GM19397 (cell line): ENCODE measurements at regions not wholly inside any gene's neighbourhood (a gene's known extent, or its start where the extent isn't known, plus 50 kb on each side); places are given as distances from the start of the nearest gene placed in this dataset.
A peak's percentile ranks its signal among the peaks of the same experiment; 100 is the strongest.
"Not testable (repeated sequence)": the region's sequence is repeated elsewhere in the genome, so short reads cannot be mapped to it uniquely, and the experiment has no call there.

Experiments
- ATAC-seq: cut with Tn5 transposase; IDR thresholded peaks from one replicate; pipeline ENCODE4 v1.9.1; 2021; ENCODE audit warnings: mild to moderate bottlenecking, moderate library complexity; ENCODE audit not compliant: unreplicated experiment

GRCh38 chr3:18562364-18563154 lies 137.4 kb upstream of the SATB1 start:
- no peak for ATAC-seq

DNA sequence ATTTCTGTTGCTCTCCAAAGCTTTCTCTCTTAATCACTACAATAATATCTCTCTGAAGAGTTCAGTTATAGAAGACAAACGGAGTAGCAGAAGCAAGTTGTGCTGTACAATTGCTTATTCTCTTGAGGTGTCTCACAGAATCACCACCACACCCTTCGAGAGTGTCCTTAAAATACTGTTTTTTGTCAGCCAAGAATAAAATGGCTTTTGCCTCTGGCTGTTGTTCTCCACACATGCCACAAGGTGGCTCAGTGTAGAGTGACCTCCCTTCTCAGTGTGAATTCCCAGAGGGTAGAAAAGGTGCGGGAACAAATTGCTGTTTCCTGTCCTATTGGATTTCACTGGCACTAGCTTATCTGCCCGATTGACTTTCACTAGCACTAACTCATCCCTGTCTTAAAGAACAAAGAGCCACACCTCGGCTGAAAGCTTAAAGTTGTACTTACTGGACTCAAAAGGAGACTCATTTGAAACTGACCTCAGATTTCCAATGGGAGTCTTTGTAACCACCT lies 134.2 kb upstream of the SATB1 start:
- peak; percentile 67 for ATAC-seq

GRCh38 chr3:18558507-18558906 lies 133.4 kb upstream of the SATB1 start:
- ATAC-seq: no peak

- ATAC-seq: no peak
Observed at GRCh38 chr3:18557216-18557615, 132.1 kb upstream of the SATB1 start.

GRCh38 chr3:18556503-18557135 lies 131.5 kb upstream of the SATB1 start:
- peak; percentile 78 for ATAC-seq

DNA sequence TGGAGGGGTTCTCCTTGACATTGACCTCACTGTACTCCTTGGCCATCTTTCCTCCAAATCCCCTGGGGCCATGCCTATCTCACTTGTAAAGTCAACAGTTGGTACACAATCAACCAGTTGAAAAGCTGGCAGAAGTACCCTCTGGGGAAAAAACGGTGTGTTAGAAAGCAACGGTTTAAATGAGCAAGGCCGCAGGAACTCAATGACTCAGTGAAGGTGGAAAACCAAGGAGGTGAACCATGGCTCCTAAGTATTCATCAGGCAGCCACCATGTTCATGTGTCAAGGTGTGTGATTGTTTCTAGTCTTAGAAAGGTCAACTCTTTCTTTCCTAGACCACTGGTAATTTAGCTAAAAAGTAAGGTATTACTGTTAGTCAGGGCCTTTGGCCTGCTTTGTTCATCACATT lies 130.9 kb upstream of the SATB1 start:
- ATAC-seq: no peak

DNA sequence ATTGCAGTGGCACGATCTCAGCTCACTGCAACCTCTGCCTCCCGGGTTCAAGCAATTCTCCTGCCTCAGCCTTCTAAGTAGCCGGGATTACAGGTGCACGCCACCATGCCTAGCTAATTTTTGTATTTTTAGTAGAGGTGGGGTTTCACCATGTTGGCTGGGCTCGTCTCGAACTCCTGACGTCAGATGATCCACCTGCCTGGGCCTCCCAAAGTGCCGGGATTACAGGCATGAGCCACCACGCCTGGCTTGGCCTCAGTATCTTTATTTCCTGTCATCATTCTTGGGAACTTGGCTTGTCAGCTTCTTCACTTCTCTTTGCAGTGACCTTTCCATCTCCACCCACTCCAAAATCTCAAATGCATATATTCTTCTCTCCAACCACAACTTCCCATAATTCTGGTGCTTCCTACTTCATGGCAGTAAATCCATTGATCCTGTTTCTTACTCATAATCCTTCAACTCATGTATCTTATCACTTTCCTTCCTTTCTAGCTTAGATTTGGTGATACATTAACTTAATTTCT lies 127.5 kb upstream of the SATB1 start:
- ATAC-seq: not testable (repeated sequence)

DNA sequence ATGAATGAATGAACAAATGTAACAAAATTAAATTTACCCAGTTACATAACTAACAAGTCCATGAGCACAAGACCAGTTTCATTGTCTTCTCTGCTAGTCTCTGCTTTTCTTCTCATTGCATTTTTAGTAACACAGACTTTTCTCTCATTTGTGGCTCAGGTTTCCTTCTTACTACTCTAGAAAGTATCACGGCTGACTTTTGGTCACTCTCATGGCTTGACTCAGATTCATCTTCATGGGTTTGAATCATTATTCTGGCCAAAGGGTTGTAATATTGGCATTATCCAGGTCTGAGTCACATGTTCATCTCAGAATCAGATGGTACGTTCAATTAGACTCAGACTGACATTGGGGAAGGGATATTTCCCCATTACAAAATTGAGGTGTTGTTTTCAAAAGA lies 121.5 kb upstream of the SATB1 start:
- ATAC-seq: no peak

GRCh38 chr3:18544146-18544545 lies 119.0 kb upstream of the SATB1 start:
- no peak for ATAC-seq

GRCh38 chr3:18538463-18539230 lies 113.5 kb upstream of the SATB1 start:
- no peak for ATAC-seq

- ATAC-seq: no peak
Observed at GRCh38 chr3:18533039-18533438, 107.9 kb upstream of the SATB1 start.

DNA sequence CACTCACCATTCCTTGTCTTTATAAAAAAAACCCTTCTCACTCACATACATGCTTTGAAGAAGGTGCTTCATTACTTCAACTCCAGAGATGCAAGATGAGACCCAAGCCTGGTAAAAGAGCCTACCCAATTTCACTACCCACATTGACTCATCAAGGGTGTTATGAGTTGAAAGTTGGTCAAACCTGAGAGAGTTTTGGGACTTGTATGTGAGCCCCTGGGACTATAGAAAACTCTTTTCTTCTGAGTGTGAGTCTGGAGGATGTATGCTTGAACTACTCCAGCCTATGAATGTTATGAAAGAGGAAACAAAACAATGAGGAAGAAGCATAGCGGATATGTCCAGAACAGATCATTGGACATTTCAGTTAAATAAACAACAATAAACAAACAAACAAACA lies 106.5 kb upstream of the SATB1 start:
- peak; percentile 92 for ATAC-seq

- no peak for ATAC-seq
Observed at GRCh38 chr3:18529631-18530030, 104.5 kb upstream of the SATB1 start.

DNA sequence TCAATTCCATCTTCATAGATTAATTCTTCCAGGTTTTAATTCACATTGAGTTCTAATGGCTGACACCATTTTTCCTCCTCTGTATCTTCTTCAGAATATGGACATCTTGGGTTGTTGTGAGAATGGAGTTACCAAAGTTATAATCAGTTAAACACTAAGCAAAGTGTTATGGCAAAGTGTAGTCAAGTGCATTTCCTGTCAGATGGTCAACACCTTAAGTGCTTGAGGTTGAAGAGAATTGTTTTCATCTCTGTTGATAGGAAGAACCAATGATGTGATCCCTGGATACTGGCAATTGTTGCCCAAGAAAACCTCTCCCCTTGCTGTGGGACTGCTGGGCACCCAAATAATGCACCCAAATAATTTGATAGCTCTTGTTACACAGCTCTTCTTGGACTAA lies 102.6 kb upstream of the SATB1 start:
- ATAC-seq: no peak

GRCh38 chr3:18526667-18527066 lies 101.5 kb upstream of the SATB1 start:
- no peak for ATAC-seq

DNA sequence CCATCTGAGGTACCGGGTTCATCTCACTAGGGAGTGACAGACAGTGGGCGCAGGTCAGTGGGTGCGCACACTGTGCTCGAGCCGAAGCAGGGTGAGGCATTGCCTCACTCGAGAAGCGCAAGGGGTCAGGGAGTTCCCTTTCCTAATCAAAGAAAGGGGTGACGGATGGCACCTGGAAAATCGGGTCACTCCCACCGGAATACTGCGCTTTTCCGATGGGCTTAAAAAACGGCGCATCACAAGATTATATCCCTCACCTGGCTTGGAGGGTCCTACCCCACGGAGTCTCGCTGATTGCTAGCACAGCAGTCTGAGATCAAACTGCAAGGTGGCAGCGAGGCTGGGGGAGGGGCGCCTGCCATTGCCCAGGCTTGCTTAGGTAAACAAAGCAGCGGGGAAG lies 91.0 kb upstream of the SATB1 start:
- not testable (repeated sequence) for ATAC-seq

- ATAC-seq: no peak
Observed at GRCh38 chr3:18513091-18513490, 88.0 kb upstream of the SATB1 start.

DNA sequence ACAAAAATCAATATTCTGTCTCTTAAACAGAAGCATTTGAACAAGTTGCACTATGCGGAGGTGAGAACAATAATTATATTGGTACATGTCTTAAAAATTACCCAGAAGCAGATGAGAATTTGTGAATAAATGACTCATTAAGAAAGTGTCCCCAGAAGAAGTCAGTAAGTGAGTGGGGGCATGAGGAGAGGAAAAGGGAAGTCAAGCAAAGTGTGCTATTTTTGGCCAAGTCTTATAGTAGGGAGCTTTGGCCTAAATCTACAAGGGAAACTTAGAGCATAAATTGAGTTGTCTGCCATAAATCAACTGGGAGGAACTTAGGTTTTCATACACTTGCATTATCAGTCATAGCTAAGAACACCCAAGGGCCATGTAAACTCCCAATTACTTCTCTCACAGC lies 86.9 kb upstream of the SATB1 start:
- ATAC-seq: no peak

GRCh38 chr3:18510947-18511346 lies 85.8 kb upstream of the SATB1 start:
- ATAC-seq: no peak

- no peak for ATAC-seq
Observed at GRCh38 chr3:18507333-18507732, 82.2 kb upstream of the SATB1 start.

DNA sequence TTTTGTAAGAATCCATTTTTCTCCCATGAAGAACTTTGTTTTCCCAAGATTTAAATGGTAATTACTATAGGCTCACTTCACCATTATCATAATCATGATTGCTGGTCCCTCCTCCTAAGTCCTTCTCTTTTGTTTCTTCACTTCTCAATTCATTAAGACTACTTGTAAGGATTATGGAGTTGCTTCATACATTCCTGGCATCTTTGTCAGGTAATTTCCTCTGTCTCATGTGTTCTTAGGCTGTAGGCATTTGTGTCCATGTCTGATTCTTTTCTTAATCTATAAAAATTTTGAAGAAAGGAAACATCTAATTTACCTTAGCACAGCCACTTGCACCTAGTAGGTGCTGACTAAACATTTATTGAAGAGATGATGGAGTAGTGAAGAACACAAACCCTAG lies 79.9 kb upstream of the SATB1 start:
- no peak for ATAC-seq
